SU-DHL-6 (cell line): ENCODE measurements at regions not wholly inside any gene's neighbourhood (a gene's known extent, or its start where the extent isn't known, plus 50 kb on each side); places are given as distances from the start of the nearest gene placed in this dataset.
"Not testable (repeated sequence)": the region's sequence is repeated elsewhere in the genome, so short reads cannot be mapped to it uniquely, and the experiment has no call there.

Experiments used
- H2AFZ ChIP-seq: fragments of 200-600 bp; sonication (generic); 2 replicates; pipeline ENCODE4 v1.6.1; 2014; ENCODE audit warnings: low read depth, mild to moderate bottlenecking, moderate library complexity, mixed read lengths, antibody characterized with exemption, low read length; ENCODE audit not compliant: severe bottlenecking
- H3F3A ChIP-seq: fragments of 200-600 bp; shearing (Covaris generic); 2 replicates; pipeline ENCODE4 v1.6.0; 2016; ENCODE audit warnings: antibody characterized with exemption, mild to moderate bottlenecking; ENCODE audit not compliant: insufficient read depth
- H3K27ac ChIP-seq: fragments of 200-600 bp; sonication (generic); 2 replicates; pipeline ENCODE4 v1.5.1; 2016; ENCODE audit warnings: low read depth, mild to moderate bottlenecking, low read length, moderate library complexity, mixed read lengths
- H3K27me3 ChIP-seq: fragments of 200-600 bp; sonication (generic), shearing (Covaris generic); 2 replicates; pipeline ENCODE4 v1.6.0; 2014; ENCODE audit warnings: mild to moderate bottlenecking, low read length
- H3K36me3 ChIP-seq: fragments of 200-600 bp; sonication (generic); 2 replicates; pipeline ENCODE4 v1.6.1; 2014; ENCODE audit warnings: mild to moderate bottlenecking, low read length, mixed read lengths
- H3K4me2 ChIP-seq: fragments of 300-600, 200-600 bp; shearing (Covaris generic), sonication (generic); 2 replicates; pipeline ENCODE4 v1.6.0; 2014; ENCODE audit warnings: low read length, low read depth, mild to moderate bottlenecking; ENCODE audit not compliant: poor library complexity, severe bottlenecking
- H3K4me3 ChIP-seq: fragments of 200-600 bp; sonication (generic); 2 replicates; pipeline ENCODE4 v1.5.1; 2014; ENCODE audit warnings: antibody characterized with exemption, low read length, mild to moderate bottlenecking, mixed read lengths; ENCODE audit not compliant: insufficient read depth, poor library complexity, severe bottlenecking
- H3K79me2 ChIP-seq: fragments of 200-600 bp; sonication (generic); 2 replicates; pipeline ENCODE4 v1.6.1; 2014; ENCODE audit warnings: mild to moderate bottlenecking, low read length, moderate library complexity; ENCODE audit not compliant: insufficient read depth
- H3K9ac ChIP-seq: fragments of 200-600 bp; sonication (generic); 2 replicates; pipeline ENCODE4 v1.7.0; 2014; ENCODE audit warnings: mild to moderate bottlenecking, low read length
- H3K9me2 ChIP-seq: fragments of 200-600 bp; sonication (generic); replicated peaks from 2 replicates; pipeline ENCODE4 v1.6.1; 2014; ENCODE audit warnings: low read length; ENCODE audit not compliant: insufficient read depth
- H3K9me3 ChIP-seq: fragments of 200-600 bp; sonication (generic); 2 replicates; pipeline ENCODE4 v1.6.1; 2014; ENCODE audit warnings: low read length, mixed read lengths; ENCODE audit not compliant: insufficient read depth
- H4K20me1 ChIP-seq: fragments of 200-600 bp; sonication (generic); 2 replicates; pipeline ENCODE4 v1.6.1; 2014; ENCODE audit warnings: low read depth, mild to moderate bottlenecking, antibody characterized with exemption, low read length, moderate library complexity, mixed read lengths
- CTCF ChIP-seq: fragments of 200-600 bp; sonication (generic); IDR thresholded peaks from one replicate; pipeline ENCODE4 v1.5.1; 2017; ENCODE audit warnings: antibody characterized with exemption, mild to moderate bottlenecking, low read length, moderate library complexity; ENCODE audit not compliant: insufficient read depth, poor library complexity, severe bottlenecking
- EZH2phosphoT487 ChIP-seq: fragments of 200-600 bp; sonication (generic), shearing (Covaris generic); conservative IDR thresholded peaks from 2 replicates; pipeline ENCODE4 v1.6.1; 2018; ENCODE audit warnings: mild to moderate bottlenecking, antibody characterized with exemption, low read length, moderate library complexity, mixed read lengths

GRCh38 chr10:78341953-78342614 is 308.4 kb downstream of the RPS24 start:
- no peak for TF ChIP-seq EZH2phosphoT487
- no peak for TF ChIP-seq CTCF
- H3K27me3 ChIP-seq = no peaks in the 10 kb centered on the region
- no peak overlapping the region for H3K4me2 ChIP-seq
- no peak overlapping the region for H3K27ac ChIP-seq
- H3K4me3 ChIP-seq = no peak overlapping the region
- no peaks in the 10 kb centered on the region for H3K9me3 ChIP-seq
- no peak overlapping the region for H2AFZ ChIP-seq
- no peaks in the 10 kb centered on the region for H3F3A ChIP-seq
- no peaks in the 10 kb centered on the region for H4K20me1 ChIP-seq
- no peaks in the 10 kb centered on the region for H3K36me3 ChIP-seq
- H3K79me2 ChIP-seq = no peaks in the 10 kb centered on the region
- no peaks in the 10 kb centered on the region for H3K9me2 ChIP-seq
- no peak overlapping the region for H3K9ac ChIP-seq

- Histone ChIP-seq H3K4me3 (no peak overlapping the region), H3K9me3 (no peaks in the 10 kb centered on the region), H3K27me3 (no peaks in the 10 kb centered on the region), H2AFZ (no peak overlapping the region), H3K9me2 (no peaks in the 10 kb centered on the region), H3K27ac (no peak overlapping the region), H4K20me1 (no peaks in the 10 kb centered on the region), H3F3A (no peaks in the 10 kb centered on the region), H3K36me3 (no peaks in the 10 kb centered on the region), H3K9ac (no peak overlapping the region), H3K4me2 (no peak overlapping the region), H3K79me2 (no peaks in the 10 kb centered on the region)
- TF ChIP-seq CTCF (no peak), EZH2phosphoT487 (no peak)
Measured at GRCh38 chr10:78342827-78343653, 309.4 kb downstream of the RPS24 start.

- not testable (repeated sequence) for H3K9me3 ChIP-seq, H3K9ac ChIP-seq, H3K4me3 ChIP-seq, H3K79me2 ChIP-seq, H4K20me1 ChIP-seq, H3K9me2 ChIP-seq, H3K4me2 ChIP-seq, H3K36me3 ChIP-seq, H3F3A ChIP-seq, H3K27me3 ChIP-seq, H3K27ac ChIP-seq, H2AFZ ChIP-seq
Measured at GRCh38 chr10:78344257-78344656, 310.6 kb downstream of the RPS24 start.

- H3K4me2 ChIP-seq, H3K27me3 ChIP-seq, H3K4me3 ChIP-seq, H3K36me3 ChIP-seq, H3K9ac ChIP-seq, H3K9me2 ChIP-seq, H3K27ac ChIP-seq, H2AFZ ChIP-seq, H4K20me1 ChIP-seq, H3K79me2 ChIP-seq, H3K9me3 ChIP-seq, H3F3A ChIP-seq: not testable (repeated sequence)
Measured at GRCh38 chr10:78345515-78345914, 311.9 kb downstream of the RPS24 start.
